ENCODE measurements at regions not wholly inside any gene's neighbourhood (a gene's known extent, or its start where the extent isn't known, plus 50 kb on each side); places are given as distances from the start of the nearest gene placed in this dataset.

GRCh38 chr3:30554317-30554690 lies 52.1 kb upstream of the TGFBR2 start:
- DNase-seq (ENCODE audit: low spot score) = no peak

- no peak for DNase-seq (ENCODE audit: low spot score)
Measured at GRCh38 chr3:30555968-30556367, 50.4 kb upstream of the TGFBR2 start.
